Activated CD4-positive, alpha-beta T cell treated with anti-CD3 and anti-CD28 coated beads, Interleukin-2, amount 50 U/mL, for 1 hour (primary cell): ENCODE measurements at regions not wholly inside any gene's neighbourhood (a gene's known extent, or its start where the extent isn't known, plus 50 kb on each side); places are given as distances from the start of the nearest gene placed in this dataset.

Experiments
- DNase-seq: peaks from one replicate; pipeline ENCODE4 v3.0.0-alpha.2; 2020

DNA sequence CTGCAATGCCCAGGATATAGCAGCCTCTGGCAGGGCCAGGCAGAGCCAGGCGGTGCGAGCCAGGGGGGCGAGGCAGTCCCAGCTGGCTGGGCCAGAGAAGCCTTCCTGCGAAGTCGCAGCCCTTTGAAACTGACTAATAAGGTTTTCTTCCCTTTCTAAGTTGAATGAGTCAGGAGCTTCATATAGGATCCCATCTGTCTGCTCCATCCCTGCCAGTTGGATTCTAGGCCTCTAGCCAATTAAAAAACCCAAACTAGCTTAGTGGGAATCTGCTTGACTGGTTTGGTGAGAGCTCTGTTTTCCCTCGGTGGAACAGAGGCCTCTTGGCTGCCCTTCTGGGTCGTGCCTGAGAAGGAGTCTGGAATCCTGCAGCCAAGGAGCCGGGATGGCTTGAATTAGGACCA, 70.1 kb upstream of the RAPGEF1 start:
- no peak for DNase-seq

DNA sequence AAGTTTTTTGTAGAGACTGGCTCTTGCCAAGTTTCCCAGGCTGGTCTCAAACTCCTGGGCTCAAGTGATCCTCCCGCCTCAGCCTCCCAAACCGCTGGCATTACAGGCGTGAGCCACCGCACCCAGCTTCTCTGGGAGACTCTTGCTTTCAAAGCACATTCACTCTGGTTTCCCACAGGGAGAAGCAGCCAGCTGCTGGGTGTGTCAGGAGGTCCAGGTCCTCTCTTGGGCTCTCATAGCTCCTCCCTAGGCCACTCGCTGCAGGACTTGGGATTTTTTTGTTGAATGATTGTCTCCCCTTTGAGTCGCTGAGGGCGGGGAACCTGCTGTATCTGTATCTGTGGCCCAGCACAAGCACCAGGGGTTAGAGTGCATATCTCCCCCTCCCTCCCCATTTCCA, 68.4 kb upstream of the RAPGEF1 start:
- no peak for DNase-seq

DNA sequence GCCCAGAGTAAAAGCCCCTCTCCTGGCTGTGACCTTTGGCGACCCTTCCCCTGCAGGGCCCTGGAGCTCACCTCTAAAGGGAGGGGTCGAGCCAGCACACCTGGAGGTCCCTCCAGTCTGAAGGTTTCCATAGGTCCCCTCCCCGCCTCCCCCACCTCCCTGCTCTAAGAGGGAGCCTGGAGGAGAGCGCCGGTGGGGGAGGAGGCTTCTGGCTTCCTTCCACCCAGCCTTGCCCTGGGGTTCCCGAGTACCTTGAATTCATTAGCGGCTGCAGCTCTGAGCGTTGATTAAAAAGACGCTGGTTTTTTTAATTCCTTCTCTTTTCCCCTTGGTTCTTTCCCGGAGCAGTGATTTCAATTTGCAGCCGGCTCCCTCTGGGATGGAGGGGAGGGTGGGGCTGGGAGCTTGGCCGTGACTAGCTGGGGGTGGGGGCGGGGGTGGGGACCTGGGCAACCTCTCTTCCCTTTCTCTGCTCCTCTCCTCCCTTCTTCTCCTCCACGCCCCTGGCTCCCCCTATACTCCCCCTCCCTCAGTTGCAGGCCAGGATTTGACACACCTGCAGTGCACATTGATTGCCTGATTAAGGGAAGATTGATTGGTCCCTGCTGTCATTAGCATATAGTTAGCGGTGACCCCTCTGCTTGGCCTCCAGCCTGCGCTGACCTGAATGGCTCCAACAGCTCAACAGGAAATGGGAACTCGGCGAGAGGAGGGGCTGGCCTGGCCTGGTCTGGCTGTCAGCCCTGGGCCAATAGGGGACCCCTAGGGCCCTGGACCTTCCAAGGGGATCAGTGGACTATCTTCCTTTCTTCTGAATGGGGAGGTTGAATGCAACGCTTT, 67.5 kb upstream of the RAPGEF1 start:
- no peak for DNase-seq

DNA sequence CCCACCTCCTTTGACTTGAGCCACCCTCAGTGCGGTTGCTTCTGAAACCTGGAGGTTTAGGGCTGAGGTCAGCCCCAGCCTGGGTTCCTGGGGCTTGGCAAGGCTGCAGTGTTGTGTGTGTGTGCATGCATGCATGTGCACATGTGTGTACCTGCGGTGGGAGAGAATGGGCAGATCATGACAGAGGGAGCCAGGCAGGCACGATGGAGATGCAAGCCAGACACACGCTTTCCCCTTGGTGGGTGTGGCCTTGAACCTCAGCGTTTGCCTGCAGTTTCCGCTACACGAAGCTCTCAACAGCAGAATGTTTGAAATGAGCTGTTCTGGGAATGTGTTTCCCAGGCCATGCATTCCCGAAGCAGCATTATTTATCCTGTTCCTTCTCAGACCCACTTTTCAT, 65.9 kb upstream of the RAPGEF1 start:
- no peak for DNase-seq

DNA sequence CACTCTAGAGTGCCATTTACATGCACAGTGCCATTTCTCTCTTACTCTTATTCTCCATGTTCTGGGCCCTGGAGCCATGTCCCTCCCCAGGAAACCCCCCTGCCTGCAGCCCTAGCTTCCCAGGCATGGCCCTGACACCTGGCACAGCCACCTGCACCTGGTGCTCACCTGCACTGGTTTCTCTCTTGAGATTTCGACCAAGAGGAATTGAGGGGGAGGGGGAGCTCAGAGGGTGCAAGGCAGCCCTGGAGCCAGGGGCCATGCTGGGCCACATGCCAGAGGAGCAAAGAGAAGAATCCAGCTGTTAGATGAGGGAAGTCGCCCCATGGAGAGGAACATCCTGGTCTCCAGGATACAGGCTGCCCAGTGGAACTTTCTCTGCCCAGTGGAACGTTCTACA, 65.0 kb upstream of the RAPGEF1 start:
- DNase-seq = no peak

DNA sequence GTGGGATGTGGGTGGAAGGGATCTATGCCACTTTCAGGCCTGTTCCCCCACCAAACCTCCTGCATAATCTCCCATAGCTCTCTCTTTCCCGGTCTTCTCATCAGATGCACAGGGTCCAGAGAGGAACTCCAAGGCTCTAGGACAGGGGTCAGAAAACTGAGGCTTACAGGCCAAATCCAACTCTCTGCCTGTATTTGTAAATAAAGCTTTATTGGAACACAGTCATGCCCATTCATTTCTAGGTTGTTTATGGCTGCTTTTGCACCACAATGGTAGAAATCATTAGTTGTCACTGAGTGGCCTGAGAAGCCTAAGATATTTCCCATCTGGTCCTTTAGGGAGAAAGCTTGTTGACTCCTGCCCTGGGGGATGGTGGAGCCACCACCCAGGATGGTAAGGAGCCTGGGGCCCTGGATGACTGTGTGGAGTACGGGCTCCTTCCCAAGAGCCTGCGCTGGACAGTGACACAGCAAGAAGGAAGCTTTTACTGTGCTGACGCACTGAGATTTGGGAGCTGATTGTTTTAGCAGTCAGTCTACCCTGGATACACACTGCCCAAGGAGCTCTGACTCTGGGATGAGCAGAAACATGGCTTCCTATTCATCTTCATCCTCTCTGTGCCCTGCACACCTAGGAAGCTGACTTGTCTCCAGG, 64.0 kb upstream of the RAPGEF1 start:
- DNase-seq = no peak

DNA sequence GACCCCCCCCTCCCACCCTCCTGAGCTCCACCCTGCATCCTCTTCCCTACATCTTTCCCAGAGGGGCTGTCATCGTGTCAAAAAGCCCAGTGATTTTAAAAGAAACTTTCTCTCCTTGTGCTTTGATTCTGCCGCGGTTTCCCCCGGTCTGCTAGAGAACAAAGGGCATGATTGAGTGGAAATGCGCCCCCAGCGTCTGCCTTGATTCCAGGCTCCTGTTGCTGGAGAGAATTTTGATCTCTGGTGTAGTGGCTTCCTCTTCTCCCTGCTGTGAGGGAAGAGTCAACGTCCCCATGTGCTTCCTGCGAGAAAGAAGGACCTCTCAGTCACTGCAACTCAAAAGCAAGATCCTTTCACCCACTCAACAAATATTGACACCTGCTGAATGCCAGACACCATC, 61.9 kb upstream of the RAPGEF1 start:
- no peak for DNase-seq

DNA sequence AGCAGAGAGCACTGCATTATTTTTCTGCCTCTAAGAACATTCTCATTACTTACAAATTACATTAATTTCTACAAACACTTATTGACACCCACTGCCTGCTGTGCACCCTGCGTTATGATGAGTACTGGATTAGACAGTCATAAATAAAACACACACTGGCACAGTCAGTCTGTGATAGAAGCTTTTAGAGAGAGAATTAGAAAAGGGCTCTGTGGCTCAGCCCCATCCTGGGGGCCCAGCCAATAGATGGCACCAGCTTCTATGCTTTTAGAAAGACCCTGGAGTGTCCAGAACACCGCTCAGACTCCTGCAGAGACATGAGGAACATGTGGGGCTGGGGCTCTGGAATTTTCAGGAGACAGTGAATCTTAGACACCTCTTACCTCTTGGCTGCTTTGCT, 61.0 kb upstream of the RAPGEF1 start:
- DNase-seq = no peak

DNA sequence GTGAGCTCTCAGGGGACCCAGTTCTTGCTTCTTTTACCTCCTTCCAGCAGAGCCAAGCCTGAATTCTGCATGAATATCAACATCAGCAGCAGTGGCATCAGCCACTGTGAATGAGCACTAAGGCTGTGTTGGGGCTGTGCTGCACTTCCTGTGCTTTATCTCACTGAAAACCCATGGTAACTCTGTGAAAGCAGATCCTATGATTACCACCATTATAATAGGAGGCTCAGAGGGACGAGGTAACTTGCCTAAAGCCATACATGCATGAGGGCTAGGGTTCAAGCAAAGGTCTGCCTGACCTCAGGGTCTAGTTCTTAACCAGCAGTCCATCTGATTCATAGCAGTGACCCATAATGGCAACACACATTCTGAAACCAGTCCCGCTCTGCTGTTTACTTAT, 60.5 kb upstream of the RAPGEF1 start:
- no peak for DNase-seq

DNA sequence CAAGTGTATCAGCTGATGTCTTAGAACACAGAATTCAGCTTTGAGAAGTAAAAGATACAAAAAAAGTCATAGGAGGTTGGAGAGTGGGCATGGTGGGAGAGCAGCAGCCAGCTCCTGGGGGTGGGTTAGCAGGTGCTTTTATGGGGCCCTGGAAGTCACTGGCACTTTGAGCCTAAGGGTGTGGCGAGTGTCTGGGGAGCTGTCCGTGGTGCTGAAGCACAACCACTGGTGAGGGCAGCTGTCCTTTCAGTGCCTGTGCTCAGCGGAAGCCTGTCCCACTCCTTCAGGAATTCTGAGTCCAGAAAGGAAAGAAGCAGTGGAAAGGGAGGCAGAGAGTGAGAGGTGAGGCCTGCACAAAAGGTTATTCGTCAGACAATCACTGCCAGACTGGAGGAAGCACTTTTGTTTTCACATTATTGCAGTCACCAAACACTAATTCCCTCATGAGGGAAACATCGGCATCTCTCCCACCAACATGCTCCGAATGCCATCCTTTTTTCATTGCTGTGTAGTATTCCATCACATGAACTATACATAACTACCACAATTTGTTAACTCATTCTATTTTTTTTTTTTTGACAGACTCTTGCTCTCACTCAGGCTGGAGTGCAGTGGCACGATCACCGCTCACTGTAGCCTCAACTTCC, 59.4 kb upstream of the RAPGEF1 start:
- DNase-seq = peak; percentile 62

DNA sequence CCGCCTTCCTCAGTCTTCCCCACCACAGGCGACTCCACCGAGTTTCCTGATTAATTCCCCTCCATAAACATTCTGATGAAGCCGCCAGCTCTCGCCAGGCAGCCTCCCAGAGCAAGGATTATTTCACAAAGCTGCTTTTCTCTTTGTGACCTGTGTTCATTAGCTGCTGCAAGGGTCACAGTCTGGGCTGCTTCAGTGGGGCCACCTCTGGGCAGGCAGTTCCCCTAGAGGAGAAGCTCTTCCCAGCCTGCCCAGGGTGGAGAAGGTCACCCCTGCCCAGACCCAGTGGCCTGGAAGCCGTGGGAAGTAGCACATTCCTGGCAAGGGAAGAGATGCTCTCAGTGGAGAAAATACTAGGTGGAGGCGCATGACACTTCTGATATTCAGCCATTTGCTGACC, 58.4 kb upstream of the RAPGEF1 start:
- no peak for DNase-seq

DNA sequence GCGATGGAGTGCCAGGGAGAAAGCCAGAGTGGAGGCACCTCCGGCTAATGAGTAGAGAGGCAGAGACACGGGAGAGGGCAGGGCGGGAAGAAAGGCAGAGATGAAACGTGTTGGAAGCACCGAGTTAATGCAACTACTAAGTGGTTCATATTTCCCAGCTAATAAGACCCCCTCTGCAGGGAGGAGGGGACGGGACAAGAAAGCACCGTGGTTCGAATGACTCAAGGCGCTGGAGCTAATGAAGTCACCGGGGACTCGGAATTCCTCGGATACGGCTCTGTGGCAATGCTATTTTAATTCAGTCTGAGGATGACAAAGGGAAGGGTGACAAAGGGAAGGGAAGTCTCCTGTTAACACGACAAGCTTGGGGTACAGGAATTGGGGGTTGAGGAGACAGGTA, 54.5 kb upstream of the RAPGEF1 start:
- no peak for DNase-seq

DNA sequence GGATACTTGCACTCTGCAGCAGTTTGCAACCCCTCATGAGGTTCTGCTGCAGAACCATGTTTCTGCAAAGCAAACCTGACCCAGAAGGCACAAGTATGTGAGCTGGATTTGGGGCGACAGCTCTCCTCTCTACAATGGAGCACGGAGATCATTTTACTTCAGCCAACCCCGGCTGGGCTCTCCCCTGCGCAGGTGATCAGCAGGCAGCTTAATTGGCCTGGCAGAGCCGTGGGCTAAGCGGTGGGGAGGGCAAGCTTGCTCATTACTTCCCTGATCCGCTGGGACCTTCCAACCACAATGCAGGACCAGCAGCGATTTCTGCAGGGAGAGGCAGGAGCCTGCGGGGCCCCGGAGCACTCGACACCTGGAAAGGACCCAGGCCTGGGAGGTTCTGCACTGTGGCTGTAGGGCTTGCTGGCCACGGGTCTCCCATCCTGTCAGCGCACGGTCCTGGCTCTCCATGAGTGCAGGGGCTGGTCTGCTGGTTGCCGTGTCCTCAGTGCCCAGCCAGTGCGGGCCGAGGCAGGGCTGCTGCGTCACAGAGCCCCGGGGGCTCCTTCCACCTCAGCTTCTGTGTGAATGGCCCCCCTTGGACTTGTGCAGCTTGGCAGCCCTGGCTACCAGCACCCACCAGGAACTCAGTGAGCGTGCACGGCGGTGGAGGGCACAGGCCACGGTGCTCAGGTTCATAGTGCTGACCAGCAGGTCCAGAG, 51.8 kb upstream of the RAPGEF1 start:
- no peak for DNase-seq
